Brain microvascular endothelial cell (primary cell): ENCODE measurements at regions not wholly inside any gene's neighbourhood (a gene's known extent, or its start where the extent isn't known, plus 50 kb on each side); places are given as distances from the start of the nearest gene placed in this dataset.

ENCODE experiments used
- DNase-seq: peaks from one replicate; pipeline ENCODE4 v3.0.0-alpha.2; 2020
- H3K27ac ChIP-seq: fragments of 250-450 bp; sonication (Bioruptor Pico); 2 replicates; pipeline ENCODE4 v1.5.1; 2020; ENCODE audit warnings: mild to moderate bottlenecking, moderate library complexity
- H3K27me3 ChIP-seq: fragments of 250-450 bp; sonication (Bioruptor Pico); replicated peaks from 2 replicates; pipeline ENCODE4 v1.5.1; 2020; ENCODE audit warnings: mild to moderate bottlenecking
- H3K36me3 ChIP-seq: fragments of 250-450 bp; sonication (Bioruptor Pico); replicated peaks from 2 replicates; pipeline ENCODE4 v1.5.1; 2020; ENCODE audit warnings: mild to moderate bottlenecking
- H3K4me3 ChIP-seq: 2 replicates; pipeline ENCODE4 v1.5.1; 2011; ENCODE audit warnings: low read depth, mild to moderate bottlenecking, control low read depth, low read length, moderate library complexity
- CTCF ChIP-seq: IDR thresholded peaks from 2 replicates; pipeline ENCODE4 v1.5.1; 2011; ENCODE audit warnings: low read depth, mild to moderate bottlenecking, moderate library complexity, low read length, control low read depth, inconsistent platforms; ENCODE audit errors: missing control alignments
- in situ Hi-C: cut with HindIII; loops from 2 replicates; pipeline ENCODE4 v1.10.0; 2017; ENCODE audit warnings: low sequenced_read_pairs, low pct_ligation_motif_present

GRCh38 chr15:29456255-29456654, 186.6 kb upstream of the NSMCE3 start:
- H3K36me3 ChIP-seq: no peaks in the 10 kb centered on the region
- no peaks in the 10 kb centered on the region for H3K27me3 ChIP-seq
- no peak overlapping the region for H3K4me3 ChIP-seq
- no peak for DNase-seq
- H3K27ac ChIP-seq: no peak overlapping the region
- TF ChIP-seq CTCF: no peak
- in situ Hi-C loops: no loop called here

- Histone ChIP-seq H3K4me3 (no peak overlapping the region), H3K36me3 (no peaks in the 10 kb centered on the region), H3K27ac (no peak overlapping the region), H3K27me3 (no peaks in the 10 kb centered on the region)
- no peak for TF ChIP-seq CTCF
- in situ Hi-C loops: no loop called here
- no peak for DNase-seq
Measured at GRCh38 chr15:29455530-29455929, 185.9 kb upstream of the NSMCE3 start.

- TF ChIP-seq CTCF: no peak
- Histone ChIP-seq H3K27ac (no peak overlapping the region), H3K27me3 (no peaks in the 10 kb centered on the region), H3K36me3 (no peaks in the 10 kb centered on the region), H3K4me3 (no peak overlapping the region)
- DNase-seq: no peak
- in situ Hi-C loops: no loop called here
Measured at GRCh38 chr15:29455055-29455454, 185.4 kb upstream of the NSMCE3 start.

- H3K27ac ChIP-seq: no peak overlapping the region
- no peaks in the 10 kb centered on the region for H3K27me3 ChIP-seq
- no peak overlapping the region for H3K4me3 ChIP-seq
- no peaks in the 10 kb centered on the region for H3K36me3 ChIP-seq
- DNase-seq: no peak
- no peak for TF ChIP-seq CTCF
- in situ Hi-C loops: no loop called here
Measured at GRCh38 chr15:29454506-29454905, 184.9 kb upstream of the NSMCE3 start.

- TF ChIP-seq CTCF: no peak
Measured at GRCh38 chr15:29452881-29453731, 183.5 kb upstream of the NSMCE3 start.

More at GRCh38 chr15:29452881-29453731, 183.5 kb upstream of the NSMCE3 start:
- Histone ChIP-seq H3K27ac (no peak overlapping the region), H3K27me3 (no peaks in the 10 kb centered on the region), H3K36me3 (no peaks in the 10 kb centered on the region), H3K4me3 (no peak overlapping the region)
- no peak for DNase-seq
- in situ Hi-C loops: no loop called here
